GM21390 (cell line): ENCODE measurements at regions not wholly inside any gene's neighbourhood (a gene's known extent, or its start where the extent isn't known, plus 50 kb on each side); places are given as distances from the start of the nearest gene placed in this dataset.

Experiments
- ATAC-seq: cut with Tn5 transposase; IDR thresholded peaks from one replicate; pipeline ENCODE4 v1.9.1; 2021; ENCODE audit not compliant: unreplicated experiment

DNA sequence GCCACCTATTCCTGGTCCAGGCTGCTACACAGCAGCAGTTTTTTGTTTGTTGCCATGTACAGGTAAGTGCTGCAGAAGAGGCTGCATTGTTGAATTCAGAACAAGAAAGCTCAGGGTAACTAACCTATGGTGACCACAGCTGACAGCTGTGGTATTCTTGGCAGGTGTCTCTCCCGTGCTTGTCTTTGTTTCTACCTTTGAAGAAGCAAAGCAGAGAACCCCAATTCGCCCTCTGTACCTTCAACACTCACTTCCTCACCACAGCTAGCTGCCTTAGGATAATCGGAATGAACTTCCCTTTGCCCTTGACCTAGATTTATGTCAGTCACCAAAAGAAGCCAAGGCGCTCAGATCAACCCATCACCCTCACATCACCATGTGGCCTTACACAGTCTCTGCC is 1703.3 kb upstream of the SLC10A2 start:
- no peak for ATAC-seq

DNA sequence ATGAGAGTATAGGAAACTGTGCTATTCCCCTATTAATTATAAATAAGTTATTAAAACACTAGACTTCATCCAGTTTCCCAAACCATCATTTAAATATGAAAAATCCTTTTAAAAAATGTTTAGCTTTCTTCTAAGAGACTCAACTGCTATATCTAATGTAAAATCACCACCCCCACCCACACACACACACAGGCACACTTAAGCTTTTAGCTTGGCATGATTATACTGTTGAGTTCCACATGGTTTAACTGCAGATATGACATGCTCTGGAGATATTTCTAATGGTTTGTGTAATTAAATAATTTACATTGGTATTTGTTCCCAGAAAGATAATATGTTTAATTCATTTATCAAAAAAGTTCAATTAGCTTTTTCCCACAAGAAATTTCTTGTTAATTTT is 1700.1 kb upstream of the SLC10A2 start:
- ATAC-seq, result no peak

DNA sequence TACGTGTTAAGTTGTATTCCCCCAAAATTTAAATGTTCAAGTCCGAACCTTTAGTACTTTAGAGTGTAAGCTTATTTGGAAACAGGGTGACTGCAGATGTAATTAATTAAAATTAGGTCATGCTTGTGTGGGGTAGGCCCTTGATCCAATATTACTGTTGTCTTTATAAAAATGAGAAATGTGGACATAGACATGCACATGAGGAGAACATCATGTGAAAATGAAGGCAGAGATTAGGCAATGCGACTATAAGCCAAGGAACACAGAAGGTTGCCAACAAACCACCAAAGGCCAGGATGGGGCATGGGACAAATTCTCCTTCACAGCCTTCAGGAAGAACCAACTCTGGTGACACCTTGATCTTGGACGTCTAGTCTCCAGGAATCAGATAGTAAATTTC is 1698.4 kb upstream of the SLC10A2 start:
- ATAC-seq, result no peak

DNA sequence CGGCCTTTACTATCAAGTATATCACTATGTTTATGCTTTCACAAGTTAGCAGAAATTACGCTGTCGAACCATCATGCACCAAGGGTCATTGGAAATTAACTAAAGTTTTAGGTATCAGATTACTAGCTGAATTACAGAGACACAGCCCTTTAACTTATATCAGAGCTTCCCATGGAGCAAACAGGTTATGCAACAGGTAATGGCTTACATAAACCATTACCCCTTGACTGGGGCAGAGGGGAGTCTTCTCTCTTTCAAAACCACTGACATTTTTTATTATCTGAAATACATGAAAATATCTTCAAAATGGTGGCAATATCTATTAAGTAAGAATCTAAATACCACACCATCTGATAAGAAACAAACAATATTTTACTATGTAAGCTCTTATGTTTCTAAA is 1692.9 kb upstream of the SLC10A2 start:
- no peak for ATAC-seq

DNA sequence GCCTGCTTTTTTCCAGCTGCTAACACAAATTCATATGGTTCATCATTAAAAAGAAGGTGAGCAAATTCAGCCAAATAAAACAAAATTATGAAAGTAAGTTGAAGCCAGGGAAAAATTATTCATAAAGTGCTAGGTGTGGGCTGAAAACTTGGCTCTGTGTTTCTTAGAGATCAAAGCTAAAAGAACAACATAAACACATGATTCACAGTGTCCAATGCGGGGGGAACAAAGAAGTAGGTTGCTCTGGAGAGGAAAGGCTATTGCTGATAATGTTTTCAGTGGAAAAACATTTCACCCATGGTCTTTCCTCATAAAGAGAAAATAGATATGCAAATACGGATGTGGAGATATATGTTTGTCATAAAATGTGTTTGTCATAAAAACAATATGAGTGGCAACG is 1691.5 kb upstream of the SLC10A2 start:
- ATAC-seq, result no peak

DNA sequence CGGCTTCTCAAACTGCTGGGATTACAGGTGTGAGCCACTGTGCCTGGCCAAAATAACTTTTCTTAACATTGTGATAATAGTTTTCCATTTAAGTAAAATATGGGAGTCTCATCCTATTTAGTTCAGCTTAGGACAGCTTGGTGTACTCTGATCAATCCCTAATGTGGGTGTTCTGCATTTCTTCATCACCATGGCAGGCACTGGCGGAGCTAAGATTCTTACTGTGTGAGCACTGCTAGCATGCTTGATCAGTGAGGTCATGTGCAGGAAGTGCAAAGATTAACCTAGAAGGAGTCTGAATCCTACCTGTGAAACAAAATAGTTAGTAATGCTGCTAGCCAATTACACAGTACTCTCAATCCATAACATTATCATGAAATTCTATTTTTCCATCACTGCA is 1684.2 kb upstream of the SLC10A2 start:
- ATAC-seq, result no peak

DNA sequence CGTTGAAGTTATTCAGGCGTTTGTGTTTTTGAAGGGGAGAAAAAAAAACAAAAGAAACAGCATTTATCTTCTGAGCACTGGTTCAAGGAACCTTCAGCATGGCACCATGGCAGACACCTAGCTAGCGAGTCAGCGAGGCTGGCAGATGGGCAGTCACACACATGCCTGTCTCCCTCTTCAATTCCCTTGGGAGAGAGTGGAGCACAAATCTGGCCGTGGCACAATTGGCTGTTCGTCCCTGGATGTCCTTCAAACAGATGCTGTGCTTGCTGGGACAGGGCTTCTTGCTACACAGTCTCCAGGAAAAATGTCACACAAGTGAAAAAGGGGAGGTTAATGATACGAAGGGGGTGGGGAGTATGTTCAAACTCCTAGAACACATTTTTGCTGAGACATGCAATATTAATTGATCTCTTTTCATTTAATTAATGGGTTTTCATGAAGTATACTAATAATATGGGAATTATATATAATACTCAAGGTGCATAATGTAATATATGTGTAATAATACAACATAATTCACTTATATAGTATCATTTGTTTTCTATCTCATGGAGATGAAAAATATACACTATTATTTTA is 1674.5 kb upstream of the SLC10A2 start:
- ATAC-seq, result no peak

DNA sequence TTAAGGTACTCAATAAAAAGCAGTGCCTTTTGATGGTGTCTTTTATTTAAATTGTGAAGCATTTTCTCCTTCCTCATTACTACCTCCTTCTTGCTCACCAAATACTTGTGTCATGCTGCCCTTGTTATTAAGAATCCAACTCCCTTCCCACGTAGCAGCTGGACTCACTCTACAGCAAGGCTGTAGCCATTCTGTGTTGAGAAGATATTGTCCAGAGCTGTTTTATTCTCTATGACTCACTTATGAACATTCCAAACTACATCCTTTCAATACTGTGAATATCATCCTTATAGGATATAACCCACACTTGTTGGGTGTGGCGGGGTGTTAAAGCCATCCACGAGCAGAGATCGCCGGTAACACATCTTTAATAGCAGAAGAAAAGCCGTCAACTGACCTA is 1671.5 kb upstream of the SLC10A2 start:
- ATAC-seq, result no peak

DNA sequence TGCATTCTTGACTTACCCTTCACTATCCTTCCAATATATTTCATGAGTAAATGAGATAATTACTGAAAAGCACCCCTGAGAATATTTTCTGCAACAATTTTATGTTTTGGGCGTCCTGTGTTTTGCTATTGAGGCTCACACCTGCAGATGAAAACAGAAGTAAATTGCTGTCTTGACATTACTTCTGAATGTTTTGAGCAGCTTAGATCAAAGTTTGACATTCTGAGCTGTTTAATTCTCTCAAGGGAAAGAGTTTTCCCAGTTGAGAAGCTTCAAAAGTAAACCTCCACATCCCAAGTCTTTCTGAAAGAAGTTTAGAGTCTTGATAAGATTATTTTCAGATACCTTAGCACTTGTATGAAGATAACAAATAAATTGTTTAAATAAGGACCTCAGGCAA is 1667.2 kb upstream of the SLC10A2 start:
- ATAC-seq, result no peak

DNA sequence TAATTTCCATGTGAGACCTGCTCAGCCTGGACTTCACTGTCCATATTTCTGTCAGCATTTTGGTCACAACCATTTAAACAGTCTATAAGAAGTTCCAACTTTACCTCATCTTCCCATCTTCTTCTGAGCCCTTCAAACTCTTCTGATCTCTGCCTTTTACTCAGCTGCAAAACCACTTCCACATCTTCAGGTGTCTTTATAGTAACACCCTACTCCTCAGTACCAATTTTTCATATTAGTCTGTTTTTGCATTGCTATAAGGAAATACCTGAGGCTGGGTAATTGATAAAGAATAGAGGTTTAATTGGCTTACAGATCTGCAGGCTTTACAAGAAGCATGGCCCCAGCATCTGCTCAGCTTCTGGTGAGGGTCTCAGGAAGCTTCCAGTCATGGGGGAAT is 1648.9 kb upstream of the SLC10A2 start:
- ATAC-seq, result no peak

DNA sequence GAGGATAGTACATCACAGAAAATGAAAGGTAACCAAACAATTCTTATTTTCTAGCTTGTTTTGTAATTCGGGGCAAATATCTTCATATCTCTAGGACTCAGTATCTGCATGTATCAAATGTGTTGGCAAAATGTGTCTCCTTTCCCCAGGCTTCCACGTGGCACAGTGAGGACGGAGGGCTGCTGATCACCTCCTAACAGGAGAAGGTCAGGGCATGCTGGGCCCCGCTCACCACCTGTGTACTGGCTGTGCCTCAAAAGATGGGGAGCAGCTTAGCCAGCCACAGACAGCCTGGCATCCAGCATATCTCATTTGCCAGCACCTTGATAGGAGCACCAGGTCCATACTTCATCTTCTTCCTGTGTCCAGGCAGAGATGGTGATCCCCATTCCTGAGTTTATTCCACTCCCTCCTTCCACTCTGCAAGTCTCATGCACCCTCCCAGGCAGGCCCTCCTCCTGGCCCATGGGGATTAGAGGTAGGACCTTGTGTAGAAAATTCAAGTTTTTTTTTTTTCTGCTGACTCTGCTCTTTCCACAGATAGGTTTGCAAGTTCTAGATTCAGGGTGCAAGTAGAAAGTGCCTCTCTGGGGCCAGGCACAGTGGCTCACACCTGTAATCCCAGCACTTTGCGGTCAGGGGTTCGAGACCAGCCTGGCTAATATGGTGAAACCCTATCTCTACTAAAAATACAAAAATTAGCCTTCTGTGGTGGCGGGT is 1639.0 kb upstream of the SLC10A2 start:
- no peak for ATAC-seq

DNA sequence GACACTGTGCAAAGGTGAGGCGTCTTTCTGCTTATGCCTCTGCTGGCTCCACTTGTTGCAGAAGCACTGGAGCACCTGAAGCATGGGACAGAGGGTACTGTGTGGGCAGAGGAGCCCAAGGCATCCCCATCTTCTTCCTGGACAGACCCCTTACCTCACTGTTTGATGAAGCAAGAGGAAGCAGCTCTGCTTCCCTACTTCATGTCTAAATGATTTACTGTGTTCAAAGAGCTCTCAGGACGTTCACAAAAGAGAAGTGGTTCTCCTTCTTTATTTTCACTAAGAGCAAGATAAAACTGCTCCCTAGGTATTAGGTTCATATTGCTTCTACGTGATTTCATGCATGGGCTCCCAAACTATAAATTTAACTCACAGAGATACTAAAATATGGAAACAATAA is 1635.4 kb upstream of the SLC10A2 start:
- ATAC-seq, result no peak

DNA sequence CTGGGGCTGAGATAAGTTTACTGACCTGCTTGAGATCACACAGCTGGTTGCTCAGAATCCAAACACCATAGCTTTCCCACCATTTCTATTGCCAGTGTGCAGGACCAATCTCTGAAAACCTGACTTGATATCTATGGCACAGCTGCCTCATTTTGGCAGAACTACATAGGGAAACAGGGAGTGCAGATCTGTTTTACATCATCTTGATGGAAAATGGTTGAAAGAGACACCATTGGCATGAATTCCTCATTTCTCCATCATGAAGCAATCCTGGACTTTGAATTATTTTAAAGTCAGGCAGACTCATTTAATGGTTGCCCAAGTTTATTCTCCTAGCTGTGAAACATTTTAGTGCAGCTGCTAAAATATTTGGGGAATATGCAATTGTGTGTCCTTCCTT is 1628.2 kb upstream of the SLC10A2 start:
- ATAC-seq, result no peak

DNA sequence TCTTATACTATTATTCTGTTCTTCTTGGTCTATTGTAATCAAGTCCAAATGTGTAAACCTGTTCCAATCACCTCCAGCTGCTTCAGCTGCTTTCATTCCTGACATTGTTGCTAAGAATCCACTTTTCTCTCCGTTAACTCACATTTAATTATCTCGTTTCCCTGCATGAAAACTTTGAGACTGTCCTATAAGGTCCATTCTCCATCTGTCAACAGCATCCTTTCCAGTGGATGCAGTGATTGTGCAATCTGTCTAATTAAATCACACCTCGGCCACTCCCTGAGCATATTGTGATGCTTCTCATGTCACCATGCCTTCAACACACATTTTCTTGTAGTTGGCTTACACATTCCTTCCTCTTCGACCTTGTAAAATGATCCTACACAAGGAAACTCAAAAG is 1626.9 kb upstream of the SLC10A2 start:
- ATAC-seq, result no peak

DNA sequence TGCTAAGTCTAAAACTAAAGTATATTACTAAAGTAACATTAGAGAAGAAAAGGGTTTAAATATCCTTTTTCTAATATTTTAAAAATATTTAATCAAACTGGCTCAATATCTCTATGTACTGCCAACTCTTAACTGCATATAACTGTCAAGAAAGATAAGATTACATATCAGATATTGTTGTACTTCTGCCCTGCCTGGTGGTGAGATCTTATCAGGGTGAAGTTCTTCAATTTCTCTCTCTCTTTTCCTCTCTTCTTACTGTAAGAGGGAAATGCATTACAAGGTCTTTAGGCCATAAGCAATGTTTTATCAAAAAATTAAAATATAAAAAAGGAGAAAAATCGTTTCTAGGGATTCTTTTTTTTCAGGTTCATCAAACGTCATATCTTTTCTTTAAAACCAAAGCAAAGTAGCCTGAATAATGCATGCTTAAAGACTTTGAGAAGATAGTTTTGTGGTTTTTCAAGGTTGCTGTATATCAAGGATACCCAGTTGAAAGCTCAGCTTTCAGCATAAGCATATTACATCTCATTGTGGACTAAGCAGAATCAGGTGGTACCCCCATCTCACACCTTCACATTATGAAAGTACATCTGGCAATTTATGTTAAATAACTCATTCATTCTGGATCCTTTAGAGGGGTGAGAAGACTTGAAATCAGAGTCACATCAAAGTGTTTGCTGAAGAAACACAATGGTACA is 1625.7 kb upstream of the SLC10A2 start:
- ATAC-seq, result no peak

DNA sequence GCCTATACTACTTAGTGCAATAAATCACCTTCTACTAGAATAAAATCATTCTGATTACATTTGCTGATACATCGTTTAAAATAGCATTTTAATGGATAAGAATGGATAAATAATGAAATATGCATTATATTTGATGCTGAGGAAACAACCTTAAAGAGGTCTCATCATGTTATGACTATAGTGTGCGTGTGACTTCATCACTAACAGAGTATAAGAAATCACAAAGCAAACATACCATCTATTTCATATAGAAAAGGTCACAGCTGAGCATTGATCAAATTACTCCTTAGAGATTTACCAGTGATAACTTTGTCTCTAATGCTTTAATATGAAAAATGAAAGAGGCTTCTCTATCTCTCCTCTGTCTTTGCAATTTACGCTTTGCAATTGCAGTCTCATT is 1620.3 kb upstream of the SLC10A2 start:
- ATAC-seq, result no peak

DNA sequence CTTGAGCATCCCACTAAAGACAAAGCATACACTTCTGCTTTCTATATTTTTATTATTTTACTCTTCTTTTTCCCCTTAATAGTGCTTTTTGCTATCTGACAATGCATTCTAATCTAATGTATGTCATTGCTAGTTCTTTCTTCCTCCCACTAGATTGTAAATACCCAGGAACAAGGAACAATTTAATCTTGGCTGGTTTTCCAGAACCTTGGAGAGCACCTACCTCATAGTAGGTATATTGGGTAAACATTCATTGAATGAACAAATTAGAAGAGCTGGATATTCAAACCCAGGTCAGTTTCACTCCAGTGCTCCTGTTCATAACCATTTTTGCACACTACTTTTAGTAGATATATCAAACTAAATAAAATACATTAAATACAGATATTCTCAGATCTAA is 1617.6 kb upstream of the SLC10A2 start:
- ATAC-seq, result no peak

DNA sequence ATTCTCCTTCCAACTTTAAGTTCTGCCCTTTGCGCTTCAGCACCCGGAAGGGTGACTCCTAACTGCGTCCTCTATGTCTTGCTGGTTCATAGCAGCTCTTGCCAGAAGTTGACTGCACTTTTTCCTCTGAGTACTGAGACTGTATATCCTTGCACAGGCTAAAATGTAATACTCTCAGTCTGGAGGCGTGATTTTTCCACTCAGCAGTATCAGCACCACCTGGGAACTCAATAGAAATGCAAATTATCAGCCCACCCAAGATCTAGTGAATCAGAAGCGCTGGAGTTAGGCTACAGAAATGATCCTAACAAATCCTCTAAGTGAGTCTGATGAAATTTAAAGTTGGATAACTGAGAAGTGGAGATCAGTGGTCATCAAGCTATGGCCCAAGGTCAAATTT is 1611.9 kb upstream of the SLC10A2 start:
- no peak for ATAC-seq

DNA sequence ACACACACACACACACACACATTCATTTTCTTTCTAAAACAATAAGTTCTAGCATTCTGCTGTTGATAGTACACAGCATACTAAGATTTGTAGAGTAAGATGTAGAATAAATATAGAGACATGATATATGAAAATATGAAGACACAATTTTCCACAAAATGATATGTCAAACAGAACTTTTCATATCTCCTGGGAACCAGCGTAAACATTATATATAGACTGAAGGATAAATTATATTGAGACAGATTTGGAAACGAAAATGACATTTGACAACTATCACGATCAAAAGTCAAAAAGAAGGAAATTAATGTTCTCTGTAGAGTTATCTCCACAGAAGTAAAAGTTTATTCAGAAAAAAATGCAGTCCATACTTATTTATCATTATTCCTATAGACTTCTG is 1605.7 kb upstream of the SLC10A2 start:
- ATAC-seq, result no peak

DNA sequence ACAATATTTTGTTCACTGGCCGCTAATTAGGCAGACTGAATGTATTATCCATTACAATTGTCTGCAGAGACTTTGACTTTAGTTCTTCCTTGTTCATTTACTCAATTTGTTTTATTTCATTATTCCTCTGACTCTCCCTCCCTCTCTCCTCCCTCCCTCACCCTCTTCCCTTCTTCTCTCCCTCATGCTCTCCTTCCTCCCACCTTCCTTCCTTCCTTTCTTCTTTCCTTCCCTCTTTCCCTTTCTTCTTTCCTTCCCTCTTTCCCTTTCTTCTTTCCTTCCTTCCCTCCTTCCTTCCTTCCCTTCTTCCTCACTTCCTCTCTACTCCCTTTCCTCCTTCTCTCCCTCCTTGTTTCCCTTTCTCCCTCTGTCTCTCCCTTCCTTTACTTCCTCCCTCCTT is 1591.0 kb upstream of the SLC10A2 start:
- no peak for ATAC-seq

DNA sequence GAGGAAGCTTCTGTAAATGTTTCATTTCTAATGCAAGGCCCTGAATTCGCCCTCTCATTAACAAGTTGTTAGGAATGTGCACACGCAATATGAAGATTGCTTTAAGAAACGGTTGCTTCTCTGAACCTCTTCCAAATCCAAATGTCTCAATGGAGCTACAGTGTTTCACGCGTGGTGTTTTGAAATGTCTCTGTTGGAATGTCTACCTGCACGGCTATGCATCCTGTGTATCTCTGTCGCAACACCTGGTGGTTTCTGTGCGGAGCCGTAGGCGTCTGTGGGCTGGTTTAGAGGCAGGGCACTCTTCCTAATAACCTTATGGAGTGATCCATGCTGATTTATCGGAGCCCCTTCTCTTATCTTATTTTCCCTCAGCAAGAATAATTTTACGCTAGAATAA is 1584.2 kb upstream of the SLC10A2 start:
- ATAC-seq, result no peak

DNA sequence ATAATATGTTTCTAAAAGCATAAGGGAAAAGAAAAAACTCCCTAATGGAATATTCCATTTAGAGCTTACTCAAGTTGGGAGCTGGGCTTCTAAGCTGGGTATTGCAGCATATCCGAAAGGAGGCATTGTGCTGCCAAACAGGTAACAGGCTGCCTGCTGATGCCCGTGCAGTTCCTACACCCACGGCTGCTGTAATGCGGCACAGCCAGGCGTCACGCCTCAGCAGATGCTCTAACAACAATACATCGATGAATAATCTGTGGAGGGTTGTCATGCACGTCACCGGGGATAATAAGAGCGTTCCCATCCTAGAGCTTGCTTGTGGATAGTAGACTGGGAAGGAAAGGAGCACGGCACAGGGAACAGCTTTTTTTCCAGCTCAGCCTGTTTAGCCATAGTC is 1582.1 kb upstream of the SLC10A2 start:
- ATAC-seq, result no peak

DNA sequence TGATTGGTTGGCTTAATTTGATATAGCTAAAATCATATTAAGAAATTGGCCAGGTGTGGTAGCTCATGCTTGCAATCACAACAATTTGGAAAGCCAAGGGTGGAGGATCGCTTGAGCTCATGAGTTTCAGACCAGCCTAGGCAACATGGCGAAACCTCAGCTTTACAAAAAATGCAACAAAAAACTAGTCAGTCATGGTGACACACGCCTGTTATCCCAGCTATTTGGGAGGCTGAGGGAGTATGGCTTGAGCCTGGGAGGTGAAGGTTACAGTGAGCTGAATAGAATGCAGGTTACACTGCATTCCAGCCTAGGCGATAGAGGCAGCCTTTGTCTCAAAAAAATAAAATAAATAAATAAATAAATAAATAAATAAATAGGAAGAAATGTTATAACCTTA is 1579.6 kb upstream of the SLC10A2 start:
- no peak for ATAC-seq
